ENCODE measurements at regions not wholly inside any gene's neighbourhood (a gene's known extent, or its start where the extent isn't known, plus 50 kb on each side); places are given as distances from the start of the nearest gene placed in this dataset.

GRCh38 chr7:126227055-126227454 lies 1025.7 kb downstream of the GRM8 start:
- no peak for TF ChIP-seq PBX3 (IDR thresholded peaks at IDR 0.05)
- no peak for TF ChIP-seq USF2 (IDR thresholded peaks at IDR 0.05)
- no peak for TF ChIP-seq POLR2A (IDR thresholded peaks at IDR 0.05; ENCODE audit: low read length)
- no peak for TF ChIP-seq EP300 (IDR thresholded peaks at IDR 0.05)
- TF ChIP-seq MAX (IDR thresholded peaks at IDR 0.05) = no peak
- TF ChIP-seq KDM5A (IDR thresholded peaks at IDR 0.05) = no peak
